PFSK-1 (cell line): ENCODE measurements at regions not wholly inside any gene's neighbourhood (a gene's known extent, or its start where the extent isn't known, plus 50 kb on each side); places are given as distances from the start of the nearest gene placed in this dataset.

ENCODE experiments used
- POLR2AphosphoS5 ChIP-seq: IDR thresholded peaks from 2 replicates; pipeline ENCODE4 v1.6.1; 2012; ENCODE audit warnings: low read depth, mild to moderate bottlenecking, control low read depth, low read length, moderate library complexity
- SIN3A ChIP-seq: IDR thresholded peaks from 2 replicates; pipeline ENCODE4 v1.6.1; 2012; ENCODE audit warnings: mild to moderate bottlenecking, low read length, moderate library complexity, borderline replicate concordance; ENCODE audit not compliant: insufficient read depth
- TAF1 ChIP-seq: IDR thresholded peaks from 2 replicates; pipeline ENCODE4 v1.6.1; 2012; ENCODE audit warnings: low read length, control low read depth, borderline replicate concordance; ENCODE audit not compliant: insufficient read depth
- TF ChIP-seq, protein P1 (sequence below), 2 experiments: IDR thresholded peaks; 2 replicates each; pipeline versions ENCODE4 v1.6.1 to v1.8.0; 2011 to 2012; ENCODE audit warnings: low read depth in 2 of 2, low read length in 2 of 2, control low read depth in 1 of 2, inconsistent platforms in 1 of 2, mild to moderate bottlenecking in 1 of 2, moderate library complexity in 1 of 2; ENCODE audit not compliant: insufficient read depth in 1 of 2

DNA sequence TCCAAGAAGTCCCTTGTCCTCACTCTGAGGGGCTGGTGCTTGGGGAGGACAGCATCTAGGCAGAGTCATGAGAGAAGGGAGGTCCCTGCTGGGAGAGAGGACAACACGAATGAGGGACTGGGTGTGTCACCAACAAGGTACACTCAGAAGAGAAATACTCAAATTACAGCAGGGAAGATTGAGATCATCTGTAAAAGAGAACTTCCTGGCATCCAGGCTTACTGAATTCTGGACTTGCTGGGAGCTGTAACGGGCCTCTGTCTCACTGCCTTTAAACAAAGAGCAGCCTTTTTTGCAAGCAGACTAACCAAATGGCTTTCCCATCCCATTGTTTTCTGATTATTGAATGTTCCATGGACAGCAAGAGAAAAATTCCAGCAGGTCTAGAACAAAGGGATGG lies 195.7 kb upstream of the RAB4A start:
- TF ChIP-seq POLR2AphosphoS5 (no peak), TAF1 (no peak), SIN3A (no peak)
- TF ChIP-seq, protein P1, sequence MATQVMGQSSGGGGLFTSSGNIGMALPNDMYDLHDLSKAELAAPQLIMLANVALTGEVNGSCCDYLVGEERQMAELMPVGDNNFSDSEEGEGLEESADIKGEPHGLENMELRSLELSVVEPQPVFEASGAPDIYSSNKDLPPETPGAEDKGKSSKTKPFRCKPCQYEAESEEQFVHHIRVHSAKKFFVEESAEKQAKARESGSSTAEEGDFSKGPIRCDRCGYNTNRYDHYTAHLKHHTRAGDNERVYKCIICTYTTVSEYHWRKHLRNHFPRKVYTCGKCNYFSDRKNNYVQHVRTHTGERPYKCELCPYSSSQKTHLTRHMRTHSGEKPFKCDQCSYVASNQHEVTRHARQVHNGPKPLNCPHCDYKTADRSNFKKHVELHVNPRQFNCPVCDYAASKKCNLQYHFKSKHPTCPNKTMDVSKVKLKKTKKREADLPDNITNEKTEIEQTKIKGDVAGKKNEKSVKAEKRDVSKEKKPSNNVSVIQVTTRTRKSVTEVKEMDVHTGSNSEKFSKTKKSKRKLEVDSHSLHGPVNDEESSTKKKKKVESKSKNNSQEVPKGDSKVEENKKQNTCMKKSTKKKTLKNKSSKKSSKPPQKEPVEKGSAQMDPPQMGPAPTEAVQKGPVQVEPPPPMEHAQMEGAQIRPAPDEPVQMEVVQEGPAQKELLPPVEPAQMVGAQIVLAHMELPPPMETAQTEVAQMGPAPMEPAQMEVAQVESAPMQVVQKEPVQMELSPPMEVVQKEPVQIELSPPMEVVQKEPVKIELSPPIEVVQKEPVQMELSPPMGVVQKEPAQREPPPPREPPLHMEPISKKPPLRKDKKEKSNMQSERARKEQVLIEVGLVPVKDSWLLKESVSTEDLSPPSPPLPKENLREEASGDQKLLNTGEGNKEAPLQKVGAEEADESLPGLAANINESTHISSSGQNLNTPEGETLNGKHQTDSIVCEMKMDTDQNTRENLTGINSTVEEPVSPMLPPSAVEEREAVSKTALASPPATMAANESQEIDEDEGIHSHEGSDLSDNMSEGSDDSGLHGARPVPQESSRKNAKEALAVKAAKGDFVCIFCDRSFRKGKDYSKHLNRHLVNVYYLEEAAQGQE (IDR thresholded peaks at IDR 0.05; ENCODE audit: insufficient read depth in 1 of 2, low read depth in 2 of 2, low read length in 2 of 2) = no peak
